ENCODE measurements at regions not wholly inside any gene's neighbourhood (a gene's known extent, or its start where the extent isn't known, plus 50 kb on each side); places are given as distances from the start of the nearest gene placed in this dataset.

DNA sequence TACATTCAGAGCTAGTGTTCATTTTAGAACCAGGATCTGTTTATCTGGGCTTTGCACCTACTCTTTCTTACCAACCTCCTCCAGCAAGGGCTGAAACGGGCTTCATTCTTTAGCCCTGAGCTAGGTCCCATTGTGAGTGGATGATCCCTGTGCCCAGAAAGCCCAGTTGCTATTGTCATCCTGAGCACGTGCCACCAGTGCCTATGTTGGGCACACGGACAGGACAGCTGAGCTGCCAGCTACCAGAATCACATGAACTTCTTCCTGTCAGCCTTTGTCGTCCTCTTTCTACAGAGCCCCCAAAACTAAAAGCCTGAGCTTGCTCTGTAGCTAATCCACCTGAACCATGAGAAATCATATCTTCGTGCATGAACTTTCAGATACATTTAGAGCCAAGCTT, 74.4 kb upstream of the NTM start:
- no peak for TF ChIP-seq CTCF (IDR thresholded peaks at IDR 0.05; ENCODE audit: low read depth, low read length)

GRCh38 chr11:131297441-131297840, 73.0 kb upstream of the NTM start:
- DNase-seq (ENCODE audit: extremely low read depth, low read depth), result no peak
- no peak for TF ChIP-seq CTCF (IDR thresholded peaks at IDR 0.05; ENCODE audit: low read depth, low read length)

More for the DNA sequence above, 74.4 kb upstream of the NTM start:
- DNase-seq (ENCODE audit: extremely low read depth, low read depth), result no peak

DNA sequence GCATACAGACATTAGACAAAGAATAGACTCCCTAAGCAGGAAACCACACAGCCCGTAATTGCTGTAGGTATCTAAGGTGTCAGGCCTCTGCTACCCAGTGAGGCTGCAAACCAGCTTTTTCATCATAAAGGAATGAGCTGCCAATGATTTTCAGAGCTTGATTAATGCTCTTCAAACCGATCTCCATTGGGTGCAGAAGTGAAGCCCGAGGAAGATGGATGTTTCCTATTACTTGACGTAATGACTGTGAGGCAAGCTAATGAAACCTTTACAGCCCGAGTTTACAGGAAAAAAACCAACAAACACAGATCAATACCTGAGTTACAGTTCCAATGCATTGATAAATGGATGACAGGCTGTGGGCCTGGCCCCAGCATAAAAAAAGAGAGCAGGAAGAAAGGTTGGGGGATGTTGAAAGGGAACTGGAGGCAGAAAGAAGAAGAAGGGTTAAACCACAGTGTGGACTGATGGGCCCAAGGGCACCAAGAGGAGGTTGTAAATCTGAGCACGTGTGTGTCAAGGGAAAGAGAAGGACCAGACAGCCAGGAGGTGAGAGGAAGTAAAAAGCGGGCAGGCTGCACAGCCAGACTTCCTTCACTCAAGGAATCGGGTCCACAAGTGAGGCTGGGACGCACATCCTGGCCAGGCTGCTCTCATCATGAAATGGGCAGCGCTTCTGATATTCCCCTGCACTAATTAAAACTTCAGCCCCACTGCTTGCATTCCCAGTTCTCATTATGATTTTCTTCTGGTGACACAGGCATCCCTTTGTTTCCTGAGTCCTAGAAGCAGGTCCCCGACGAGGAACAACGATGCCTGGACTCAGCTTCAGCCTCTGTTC, 70.6 kb upstream of the NTM start:
- no peak for TF ChIP-seq CTCF (IDR thresholded peaks at IDR 0.05; ENCODE audit: low read depth, low read length)
- no peak for DNase-seq (ENCODE audit: extremely low read depth, low read depth)

DNA sequence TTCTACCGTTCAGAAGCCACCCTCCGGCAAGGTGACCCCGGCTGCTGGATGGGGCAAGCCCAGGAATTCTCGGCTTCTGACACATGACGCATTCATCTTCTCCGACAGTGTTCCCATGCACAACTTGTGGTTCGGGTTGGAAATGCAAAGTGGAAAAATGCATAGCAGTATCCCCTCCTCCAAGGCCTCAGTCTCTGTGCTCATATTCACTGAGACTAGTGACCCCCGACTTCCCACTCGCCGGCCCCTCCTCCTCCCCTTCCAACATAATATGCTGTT, 70.0 kb upstream of the NTM start:
- DNase-seq (ENCODE audit: extremely low read depth, low read depth), result no peak
- no peak for TF ChIP-seq CTCF (IDR thresholded peaks at IDR 0.05; ENCODE audit: low read depth, low read length)

- no peak for TF ChIP-seq CTCF (IDR thresholded peaks at IDR 0.05; ENCODE audit: low read depth, low read length)
- no peak for DNase-seq (ENCODE audit: extremely low read depth, low read depth)
Observed at GRCh38 chr11:131301306-131301705, 69.1 kb upstream of the NTM start.

- no peak for TF ChIP-seq CTCF (IDR thresholded peaks at IDR 0.05; ENCODE audit: low read depth, low read length)
- DNase-seq (ENCODE audit: extremely low read depth, low read depth), result peak; percentile 16
Observed at GRCh38 chr11:131302836-131303235, 67.6 kb upstream of the NTM start.

GRCh38 chr11:131303611-131304119, 66.8 kb upstream of the NTM start:
- no peak for TF ChIP-seq CTCF (IDR thresholded peaks at IDR 0.05; ENCODE audit: low read depth, low read length)

More at GRCh38 chr11:131303611-131304119, 66.8 kb upstream of the NTM start:
- DNase-seq (ENCODE audit: extremely low read depth, low read depth), result no peak
